CD14-positive monocyte (primary cell): ENCODE measurements at regions not wholly inside any gene's neighbourhood (a gene's known extent, or its start where the extent isn't known, plus 50 kb on each side); places are given as distances from the start of the nearest gene placed in this dataset.

Experiments used
- DNase-seq, 3 donors: peaks; one replicate each; pipeline ENCODE4 v3.0.0-alpha.2; 2011 to 2022
- H2AFZ ChIP-seq: 2 replicates; pipeline ENCODE4 v1.6.0; 2012; ENCODE audit warnings: mild to moderate bottlenecking, low read depth, low read length, inconsistent platforms; ENCODE audit not compliant: insufficient read depth, poor library complexity, severe bottlenecking
- H3K27ac ChIP-seq, 2 donors: 1 replicate in 1 of 2; 2 replicates in 1 of 2; pipeline ENCODE4 v1.5.1; 2012 to 2013; ENCODE audit warnings: low read length in 2 of 2, control low read depth in 1 of 2, inconsistent platforms in 1 of 2, low read depth in 1 of 2, mild to moderate bottlenecking in 1 of 2
- H3K27me3 ChIP-seq, 2 donors: one replicate each; pipeline versions ENCODE4 v1.6.0 to v1.6.1; 2011 to 2013; ENCODE audit warnings: low read length in 2 of 2; ENCODE audit not compliant: control insufficient read depth in 2 of 2, insufficient read depth in 2 of 2
- H3K36me3 ChIP-seq, 2 donors: replicated peaks in 1 of 2; 1 replicate in 1 of 2; 2 replicates in 1 of 2; pipeline versions ENCODE4 v1.5.1 to v1.6.1; 2012 to 2013; ENCODE audit warnings: low read length in 2 of 2, control low read depth in 1 of 2, inconsistent platforms in 1 of 2, mild to moderate bottlenecking in 1 of 2; ENCODE audit not compliant: insufficient read depth in 2 of 2, control insufficient read depth in 1 of 2
- H3K4me1 ChIP-seq, 2 donors: 1 replicate in 1 of 2; 2 replicates in 1 of 2; pipeline versions ENCODE4 v1.5.1 to v1.6.1; 2012 to 2013; ENCODE audit warnings: low read length in 2 of 2, control low read depth in 1 of 2, inconsistent platforms in 1 of 2, mild to moderate bottlenecking in 1 of 2, moderate library complexity in 1 of 2; ENCODE audit not compliant: insufficient read depth in 2 of 2, control insufficient read depth in 1 of 2
- H3K4me2 ChIP-seq: replicated peaks from 2 replicates; pipeline ENCODE3; 2012; ENCODE audit warnings: low read length, moderate library complexity, mild to moderate bottlenecking; ENCODE audit not compliant: poor library complexity, severe bottlenecking; ENCODE audit errors: extremely low read depth
- H3K4me3 ChIP-seq, 3 experiments: fragments of 200-600 bp in 1 of 3; sonication (generic) in 1 of 3; replicated peaks in 1 of 3; 1 replicate in 2 of 3; 2 replicates in 1 of 3; pipeline ENCODE4 v1.5.1; 2011 to 2013; ENCODE audit warnings: low read length in 3 of 3, mild to moderate bottlenecking in 3 of 3, control low read depth in 2 of 3, low read depth in 2 of 3, inconsistent platforms in 1 of 3, moderate library complexity in 1 of 3
- H3K79me2 ChIP-seq: 2 replicates; pipeline ENCODE4 v1.6.0; 2012; ENCODE audit warnings: mild to moderate bottlenecking, control low read depth, inconsistent platforms, low read length, moderate library complexity; ENCODE audit not compliant: insufficient read depth
- H3K9ac ChIP-seq: 2 replicates; pipeline ENCODE4 v1.6.0; 2017; ENCODE audit warnings: low read length, mild to moderate bottlenecking; ENCODE audit not compliant: insufficient read depth, poor library complexity, severe bottlenecking
- H3K9me3 ChIP-seq, 2 donors: replicated peaks in 1 of 2; 1 replicate in 1 of 2; 2 replicates in 1 of 2; pipeline versions ENCODE4 v1.5.1 to v1.6.1; 2012 to 2013; ENCODE audit warnings: low read length in 2 of 2, control low read depth in 1 of 2; ENCODE audit not compliant: control insufficient read depth in 1 of 2, insufficient read depth in 1 of 2
- H4K20me1 ChIP-seq: 2 replicates; pipeline ENCODE4 v1.6.0; 2012; ENCODE audit warnings: mild to moderate bottlenecking, low read length, control low read depth, moderate library complexity; ENCODE audit not compliant: insufficient read depth
- H3K27ac Mint-ChIP-seq, 7 donors: one replicate each; pipeline ENCODE4 v1.8.0; 2020; ENCODE audit warnings: mild to moderate bottlenecking in 7 of 7, mixed read lengths in 7 of 7, moderate library complexity in 6 of 7, inconsistent platforms in 2 of 7
- H3K27me3 Mint-ChIP-seq, 3 donors: one replicate each; pipeline ENCODE4 v1.8.0; 2021 to 2022; ENCODE audit warnings: low read depth in 3 of 3, mild to moderate bottlenecking in 3 of 3, mixed read lengths in 3 of 3, moderate library complexity in 3 of 3, inconsistent platforms in 1 of 3
- H3K36me3 Mint-ChIP-seq, 2 donors: one replicate each; pipeline ENCODE4 v1.8.0; 2020; ENCODE audit warnings: mixed read lengths in 2 of 2, inconsistent platforms in 1 of 2, mild to moderate bottlenecking in 1 of 2
- H3K4me1 Mint-ChIP-seq: one replicate; pipeline ENCODE4 v1.8.0; 2020; ENCODE audit warnings: mild to moderate bottlenecking, mixed read lengths
- H3K4me3 Mint-ChIP-seq, 2 donors: one replicate each; pipeline ENCODE4 v1.8.0; 2020; ENCODE audit warnings: mild to moderate bottlenecking in 2 of 2, mixed read lengths in 2 of 2, moderate library complexity in 1 of 2
- H3K9me3 Mint-ChIP-seq, 7 donors: one replicate each; pipeline ENCODE4 v1.8.0; 2020 to 2022; ENCODE audit warnings: mixed read lengths in 7 of 7, mild to moderate bottlenecking in 6 of 7, moderate library complexity in 6 of 7, inconsistent platforms in 2 of 7
- CTCF ChIP-seq: fragments of 200-600 bp; IDR thresholded peaks from one replicate; pipeline ENCODE4 v1.8.0; 2022; ENCODE audit warnings: antibody characterized with exemption, mild to moderate bottlenecking
- WGBS: methylation state at CpG from one replicate; pipeline ENCODE4 v1.1.5; 2013; ENCODE audit warnings: missing lambda C conversion rate; ENCODE audit not compliant: insufficient coverage; 5-methylcytosine and 5-hydroxymethylcytosine counted together
- intact Hi-C, 2 donors: fragments of 100-400 bp; cut with micrococcal nuclease; formaldehyde crosslinking; loops; one replicate each; pipeline versions ENCODE4 v1.15.0 to v1.15.1; 2023

- no peaks in the 10 kb centered on the region for H3K79me2 ChIP-seq
- H3K9me3 ChIP-seq: no peaks in the 10 kb centered on the region
- WGBS: 38% methylated on average over 2 of the region's 2 CpGs
- Mint-ChIP-seq H3K4me3 (no peak overlapping the region), H3K27ac (no peak overlapping the region), H3K9me3 (peaks cover 0 to 3% (median 0%) of the 10 kb centered on the region in 7 donors), H3K27me3 (peaks cover 0 to 5% (median 2%) of the 10 kb centered on the region in 3 donors), H3K4me1 (no peaks in the 10 kb centered on the region), H3K36me3 (no peaks in the 10 kb centered on the region)
- no peaks in the 10 kb centered on the region for H4K20me1 ChIP-seq
- H3K27ac ChIP-seq: no peak overlapping the region
- no peak for TF ChIP-seq CTCF
- no peaks in the 10 kb centered on the region for H3K27me3 ChIP-seq
- H2AFZ ChIP-seq: no peak overlapping the region
- intact Hi-C loops: no loop called here
- H3K36me3 ChIP-seq: no peaks in the 10 kb centered on the region
- H3K9ac ChIP-seq: no peak overlapping the region
- no peak overlapping the region for H3K4me2 ChIP-seq
- H3K4me3 ChIP-seq: no peak overlapping the region
- DNase-seq: no peak
- H3K4me1 ChIP-seq: no peaks in the 10 kb centered on the region
Observed at GRCh38 chr5:96483878-96484277, 50.8 kb upstream of the PCSK1 start.

- intact Hi-C loops: no loop called here
- H3K4me2 ChIP-seq: no peak overlapping the region
Observed at GRCh38 chr5:96487859-96488258, 54.8 kb upstream of the PCSK1 start.

More at GRCh38 chr5:96487859-96488258, 54.8 kb upstream of the PCSK1 start:
- whole genome bisulfite sequencing: no CpG with 5 or more reads among the region's 1 CpG
- no peak for TF ChIP-seq CTCF
- Histone ChIP-seq H3K9me3 (no peaks in the 10 kb centered on the region), H3K79me2 (no peaks in the 10 kb centered on the region), H3K27me3 (no peaks in the 10 kb centered on the region), H3K4me1 (no peaks in the 10 kb centered on the region), H2AFZ (no peak overlapping the region), H3K4me3 (no peak overlapping the region), H3K36me3 (no peaks in the 10 kb centered on the region), H3K27ac (no peak overlapping the region), H4K20me1 (no peaks in the 10 kb centered on the region), H3K9ac (no peak overlapping the region)
- Mint-ChIP-seq H3K27ac (no peak overlapping the region), H3K4me1 (no peaks in the 10 kb centered on the region), H3K27me3 (peaks cover 2 to 5% (median 3%) of the 10 kb centered on the region in 3 donors), H3K9me3 (peaks cover 0 to 3% (median 0%) of the 10 kb centered on the region in 7 donors), H3K36me3 (no peaks in the 10 kb centered on the region), H3K4me3 (no peak overlapping the region)
- DNase-seq: no peak
